Astrocyte of the cerebellum (primary cell): ENCODE measurements at regions not wholly inside any gene's neighbourhood (a gene's known extent, or its start where the extent isn't known, plus 50 kb on each side); places are given as distances from the start of the nearest gene placed in this dataset.

Experiments used
- DNase-seq: peaks from one replicate; pipeline ENCODE4 v3.0.0-alpha.2; 2011; ENCODE audit warnings: low read depth
- H3K4me3 ChIP-seq: 2 replicates; pipeline ENCODE4 v1.5.1; 2011; ENCODE audit warnings: mild to moderate bottlenecking, low read depth, low read length, moderate library complexity
- CTCF ChIP-seq: IDR thresholded peaks from 2 replicates; pipeline ENCODE4 v1.5.1; 2012; ENCODE audit warnings: low read length, low read depth, moderate library complexity, mild to moderate bottlenecking; ENCODE audit errors: missing control alignments
- in situ Hi-C: cut with HindIII; loops from 2 replicates; pipeline ENCODE4 v1.10.0; 2017; ENCODE audit warnings: low sequenced_read_pairs

DNA sequence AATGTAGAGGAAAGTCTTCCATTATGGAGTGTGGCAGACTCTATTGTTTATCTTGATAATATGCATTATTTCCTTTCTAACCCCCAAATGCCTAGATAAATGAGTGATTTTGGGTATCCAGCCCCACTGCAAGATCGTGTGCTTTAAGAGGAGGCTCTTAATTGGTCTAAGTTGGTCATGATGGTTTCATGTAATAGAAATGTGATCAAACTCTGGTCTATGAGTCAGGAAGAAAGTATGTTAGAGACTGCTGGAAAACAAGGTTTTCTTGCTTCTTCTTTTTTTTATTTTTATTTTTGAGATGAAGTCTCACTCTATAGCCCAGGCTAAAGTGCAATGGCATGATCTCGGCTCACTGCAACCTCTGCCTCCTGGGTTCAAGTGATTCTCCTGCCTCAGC, 344.5 kb upstream of the TNP1 start:
- DNase-seq, result no peak
- TF ChIP-seq CTCF, result no peak
- H3K4me3 ChIP-seq, result no peak overlapping the region
- in situ Hi-C loops, result no loop called here

DNA sequence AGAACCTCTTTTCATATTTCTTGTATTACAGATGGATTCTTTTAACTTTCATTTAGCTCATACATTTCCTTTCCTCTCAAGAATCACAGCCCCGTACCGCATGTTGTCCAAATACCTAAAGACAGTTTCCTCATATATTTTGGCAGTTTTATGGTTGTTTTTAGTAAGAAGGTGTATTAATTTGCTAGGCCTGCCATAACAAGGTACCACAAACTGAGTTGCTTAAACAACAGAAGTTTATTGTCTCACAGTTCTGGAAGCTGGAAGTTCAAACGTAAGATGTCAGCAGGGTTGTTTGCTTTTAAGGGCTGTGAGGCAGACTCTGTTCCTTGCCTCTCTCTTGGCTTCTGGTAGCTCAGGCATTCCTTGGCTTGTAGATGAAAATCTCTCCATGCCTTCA, 343.2 kb upstream of the TNP1 start:
- no peak for DNase-seq
- in situ Hi-C loops, result no loop called here
- H3K4me3 ChIP-seq, result no peak overlapping the region
- no peak for TF ChIP-seq CTCF

GRCh38 chr2:217199255-217199630, 339.4 kb upstream of the TNP1 start:
- in situ Hi-C loops, result no loop called here
- no peak for TF ChIP-seq CTCF
- no peak overlapping the region for H3K4me3 ChIP-seq
- no peak for DNase-seq

DNA sequence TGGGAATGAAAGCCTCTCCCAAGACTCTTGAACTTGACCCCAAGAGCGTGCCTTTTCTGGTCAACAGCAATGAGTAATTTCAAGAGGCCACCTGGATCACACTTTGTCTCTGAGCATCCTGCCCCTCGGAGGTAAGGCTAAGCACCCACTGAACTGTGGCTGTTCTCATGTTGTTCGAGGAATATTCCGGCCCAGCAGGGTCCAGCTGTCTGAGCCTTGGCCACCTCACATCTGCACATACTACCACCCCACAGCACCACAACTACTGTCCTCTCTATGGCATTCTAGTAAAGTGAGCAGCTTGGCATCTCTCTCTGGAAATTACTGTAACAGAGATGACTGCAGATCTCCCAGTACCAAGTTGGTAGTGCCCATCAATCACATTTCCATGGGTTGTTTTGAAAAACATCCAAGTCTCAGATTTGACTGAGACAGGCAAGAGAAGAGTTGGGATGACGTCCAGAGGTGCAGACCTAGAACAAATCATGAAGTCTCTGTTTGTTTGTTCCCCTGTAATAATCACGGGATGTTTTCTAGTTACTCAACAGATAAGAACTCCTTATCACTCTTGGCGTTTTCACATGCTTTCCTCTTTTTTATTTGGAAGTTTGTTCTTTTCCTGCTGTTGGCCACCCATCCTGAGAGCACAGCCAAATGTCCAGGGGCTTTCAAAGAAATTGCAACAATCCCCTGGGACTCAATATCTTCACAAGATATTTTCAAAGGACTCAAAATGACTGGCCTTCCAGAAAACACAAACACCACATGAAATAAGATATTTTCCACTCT, 336.0 kb upstream of the TNP1 start:
- in situ Hi-C loops, result no loop called here
- H3K4me3 ChIP-seq, result no peak overlapping the region
- no peak for DNase-seq
- no peak for TF ChIP-seq CTCF

DNA sequence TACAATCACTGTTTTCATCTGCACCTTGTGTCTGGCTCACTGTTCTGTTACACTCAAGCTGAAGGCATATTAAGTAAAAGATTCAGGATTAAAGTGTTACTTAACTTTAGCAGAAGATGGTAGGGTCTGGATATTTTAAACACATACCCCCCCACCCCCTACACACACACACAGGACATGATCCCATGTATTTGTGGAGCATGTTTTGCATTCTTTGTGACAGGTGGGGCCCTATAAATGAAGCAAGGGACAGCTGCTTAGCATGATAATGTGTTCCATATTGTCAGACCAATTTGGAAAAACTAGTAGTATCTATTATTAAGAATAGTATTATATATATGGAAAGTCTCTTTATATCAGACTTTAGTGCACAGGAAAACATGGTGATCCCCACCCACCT, 335.2 kb upstream of the TNP1 start:
- no peak overlapping the region for H3K4me3 ChIP-seq
- no peak for TF ChIP-seq CTCF
- no peak for DNase-seq
- in situ Hi-C loops, result no loop called here

GRCh38 chr2:217193431-217194340, 333.8 kb upstream of the TNP1 start:
- H3K4me3 ChIP-seq, result no peak overlapping the region
- DNase-seq, result no peak
- in situ Hi-C loops, result no loop called here
- no peak for TF ChIP-seq CTCF
